HEK293 (cell line): ENCODE measurements at regions not wholly inside any gene's neighbourhood (a gene's known extent, or its start where the extent isn't known, plus 50 kb on each side); places are given as distances from the start of the nearest gene placed in this dataset.

ENCODE experiments used
- CTCF ChIA-PET: fragments of 350-600 bp; formaldehyde crosslinking; extraction: SDS; loops from one replicate; lab custom pipeline; 2021; ENCODE audit warnings: antibody characterized with exemption; lab: Yijun Ruan, JAX
- POLR2A ChIA-PET: fragments of 300-600 bp; formaldehyde crosslinking; extraction: SDS; loops from one replicate; lab custom pipeline; 2020; ENCODE audit warnings: antibody characterized with exemption, inconsistent platforms; lab: Yijun Ruan, JAX
- H3K27ac ChIP-seq: fragments of 200-500 bp; sonication (Bioruptor generic); 2 replicates; pipeline ENCODE4 v1.5.1; 2014; ENCODE audit warnings: low read depth, low read length, control low read depth, inconsistent platforms; ENCODE audit errors: extremely low read depth
- H3K36me3 ChIP-seq, 2 experiments: fragments of 200-500 bp in 1 of 2; sonication (Bioruptor generic) in 1 of 2; 1 replicate in 1 of 2; 2 replicates in 1 of 2; pipeline ENCODE4 v1.5.1; 2014 to 2017; ENCODE audit warnings: inconsistent platforms in 2 of 2, low read length in 2 of 2; ENCODE audit not compliant: control insufficient read depth in 2 of 2, insufficient read depth in 1 of 2
- H3K4me1 ChIP-seq: fragments of 200-500 bp; sonication (Bioruptor generic); 2 replicates; pipeline ENCODE4 v1.5.1; 2014; ENCODE audit warnings: mild to moderate bottlenecking, low read length, inconsistent platforms; ENCODE audit not compliant: control insufficient read depth, insufficient read depth
- H3K4me3 ChIP-seq: 2 replicates; pipeline ENCODE4 v1.5.1; 2011; ENCODE audit warnings: low read depth, mild to moderate bottlenecking, control low read depth, low read length, moderate library complexity
- H3K9me3 ChIP-seq: fragments of 200-500 bp; sonication (Bioruptor generic); 2 replicates; pipeline ENCODE4 v1.5.1; 2014; ENCODE audit warnings: low read depth, low read length, inconsistent platforms; ENCODE audit not compliant: control insufficient read depth, insufficient read depth
- GLIS2 ChIP-seq: fragments of 450-650 bp; formaldehyde crosslinking; IDR thresholded peaks from 2 replicates; pipeline ENCODE4 v1.5.1; 2016; ENCODE audit warnings: missing biosample characterization, missing genetic modification characterization
- HOXA7 ChIP-seq: sonication (generic); formaldehyde crosslinking; IDR thresholded peaks from 2 replicates; pipeline ENCODE4 v1.8.1; 2022; ENCODE audit warnings: missing genetic modification reagents, borderline replicate concordance
- SCRT2 ChIP-seq: fragments of 450-650 bp; formaldehyde crosslinking; IDR thresholded peaks from 2 replicates; pipeline ENCODE4 v1.5.1; 2016; ENCODE audit warnings: missing biosample characterization, missing genetic modification characterization
- SETDB1 ChIP-seq: IDR thresholded peaks from one replicate; pipeline ENCODE4 v1.6.1; 2017; ENCODE audit warnings: mild to moderate bottlenecking, low read length, moderate library complexity, mixed read lengths; ENCODE audit not compliant: insufficient read length
- SP3 ChIP-seq: fragments of 450-650 bp; formaldehyde crosslinking; IDR thresholded peaks from 2 replicates; pipeline ENCODE4 v1.5.1; 2016; ENCODE audit warnings: missing biosample characterization, missing genetic modification characterization
- SP7 ChIP-seq: fragments of 450-650 bp; formaldehyde crosslinking; IDR thresholded peaks from 2 replicates; pipeline ENCODE4 v1.5.1; 2016; ENCODE audit warnings: missing biosample characterization, missing genetic modification characterization
- ZNF114 ChIP-seq: fragments of 450-650 bp; formaldehyde crosslinking; IDR thresholded peaks from 2 replicates; pipeline ENCODE4 v1.5.0; 2017; ENCODE audit warnings: missing biosample characterization, missing genetic modification characterization
- ZNF16 ChIP-seq: fragments of 450-650 bp; formaldehyde crosslinking; IDR thresholded peaks from 2 replicates; pipeline ENCODE4 v1.5.1; 2016; ENCODE audit warnings: low read depth, missing biosample characterization, missing genetic modification characterization
- ZNF184 ChIP-seq: fragments of 450-650 bp; IDR thresholded peaks from 2 replicates; pipeline ENCODE4 v1.5.1; 2018; ENCODE audit warnings: missing biosample characterization, mild to moderate bottlenecking, missing genetic modification characterization
- ZNF202 ChIP-seq: fragments of 450-650 bp; formaldehyde crosslinking; IDR thresholded peaks from 2 replicates; pipeline ENCODE4 v1.5.1; 2016; ENCODE audit warnings: missing biosample characterization, missing genetic modification characterization, borderline replicate concordance
- ZNF223 ChIP-seq: fragments of 450-650 bp; formaldehyde crosslinking; IDR thresholded peaks from 2 replicates; pipeline ENCODE4 v1.5.1; 2016; ENCODE audit warnings: missing biosample characterization, missing genetic modification characterization
- ZNF239 ChIP-seq: fragments of 450-650 bp; formaldehyde crosslinking; IDR thresholded peaks from 2 replicates; pipeline ENCODE4 v1.5.1; 2016; ENCODE audit warnings: missing biosample characterization, missing genetic modification characterization
- ZNF292 ChIP-seq: fragments of 450-650 bp; formaldehyde crosslinking; IDR thresholded peaks from 2 replicates; pipeline ENCODE4 v1.5.1; 2016; ENCODE audit warnings: low read depth, missing biosample characterization, missing genetic modification characterization, borderline replicate concordance
- ZNF302 ChIP-seq: fragments of 450-650 bp; formaldehyde crosslinking; IDR thresholded peaks from 2 replicates; pipeline ENCODE4 v1.5.1; 2016; ENCODE audit warnings: missing biosample characterization, missing genetic modification characterization, low read depth
- ZNF350 ChIP-seq: fragments of 450-650 bp; formaldehyde crosslinking; IDR thresholded peaks from 2 replicates; pipeline ENCODE4 v1.5.0; 2017; ENCODE audit warnings: missing biosample characterization, mild to moderate bottlenecking, missing genetic modification characterization
- ZNF404 ChIP-seq: fragments of 450-650 bp; formaldehyde crosslinking; IDR thresholded peaks from 2 replicates; pipeline ENCODE4 v1.5.1; 2017; ENCODE audit warnings: missing biosample characterization, missing genetic modification characterization
- ZNF426 ChIP-seq: fragments of 450-650 bp; formaldehyde crosslinking; IDR thresholded peaks from 2 replicates; pipeline ENCODE4 v1.5.1; 2017; ENCODE audit warnings: missing biosample characterization, missing genetic modification characterization, mild to moderate bottlenecking, inconsistent platforms, moderate library complexity
- ZNF514 ChIP-seq: fragments of 450-650 bp; formaldehyde crosslinking; IDR thresholded peaks from 2 replicates; pipeline ENCODE4 v1.5.1; 2016; ENCODE audit warnings: missing biosample characterization, missing genetic modification characterization
- ZNF529 ChIP-seq: fragments of 450-650 bp; formaldehyde crosslinking; IDR thresholded peaks from 2 replicates; pipeline ENCODE4 v1.5.1; 2017; ENCODE audit warnings: missing genetic modification characterization, missing biosample characterization; ENCODE audit not compliant: insufficient replicate concordance
- ZNF626 ChIP-seq: fragments of 450-650 bp; sonication (Bioruptor Pico); formaldehyde crosslinking; IDR thresholded peaks from 2 replicates; pipeline ENCODE4 v1.5.1; 2018; ENCODE audit warnings: missing biosample characterization, missing genetic modification characterization, inconsistent platforms
- ZNF677 ChIP-seq: fragments of 450-650 bp; IDR thresholded peaks from 2 replicates; pipeline ENCODE4 v1.5.0; 2018; ENCODE audit warnings: missing biosample characterization, mild to moderate bottlenecking, missing genetic modification characterization, moderate library complexity
- ZNF707 ChIP-seq: fragments of 450-650 bp; formaldehyde crosslinking; IDR thresholded peaks from 2 replicates; pipeline ENCODE4 v1.5.1; 2016; ENCODE audit warnings: missing biosample characterization, missing genetic modification characterization
- ZNF76 ChIP-seq: fragments of 450-650 bp; formaldehyde crosslinking; IDR thresholded peaks from 2 replicates; pipeline ENCODE4; 2016; ENCODE audit warnings: low read depth, missing biosample characterization, missing genetic modification characterization, borderline replicate concordance
- ZNF785 ChIP-seq: fragments of 450-650 bp; formaldehyde crosslinking; IDR thresholded peaks from 2 replicates; pipeline ENCODE4 v1.5.1; 2016; ENCODE audit warnings: missing biosample characterization, missing genetic modification characterization
- ZNF837 ChIP-seq: fragments of 450-650 bp; formaldehyde crosslinking; IDR thresholded peaks from 2 replicates; pipeline ENCODE4 v1.5.1; 2016; ENCODE audit warnings: missing biosample characterization, missing genetic modification characterization
- ZNF843 ChIP-seq: fragments of 450-650 bp; formaldehyde crosslinking; IDR thresholded peaks from 2 replicates; pipeline ENCODE4 v1.5.1; 2016; ENCODE audit warnings: missing biosample characterization, missing genetic modification characterization
- ZSCAN23 ChIP-seq: fragments of 450-650 bp; formaldehyde crosslinking; IDR thresholded peaks from 2 replicates; pipeline ENCODE4 v1.5.1; 2016; ENCODE audit warnings: missing biosample characterization, missing genetic modification characterization
- ZSCAN30 ChIP-seq: fragments of 450-650 bp; IDR thresholded peaks from 2 replicates; pipeline ENCODE4 v1.5.1; 2018; ENCODE audit warnings: missing biosample characterization, mild to moderate bottlenecking, missing genetic modification characterization, moderate library complexity
- TF ChIP-seq, protein P1 (sequence below): fragments of 450-650 bp; formaldehyde crosslinking; IDR thresholded peaks from 2 replicates; pipeline ENCODE4 v1.5.1; 2017; ENCODE audit warnings: missing biosample characterization, mild to moderate bottlenecking, missing genetic modification characterization, moderate library complexity
- TF ChIP-seq, protein P2 (sequence below): fragments of 450-650 bp; formaldehyde crosslinking; IDR thresholded peaks from 2 replicates; pipeline ENCODE4 v1.5.1; 2016; ENCODE audit warnings: missing biosample characterization, missing genetic modification characterization
- TF ChIP-seq, protein P3 (sequence below): fragments of 450-650 bp; formaldehyde crosslinking; IDR thresholded peaks from 2 replicates; pipeline ENCODE4 v1.5.1; 2016; ENCODE audit warnings: missing biosample characterization, missing genetic modification characterization
- TF ChIP-seq, protein P4 (sequence below): fragments of 450-650 bp; formaldehyde crosslinking; IDR thresholded peaks from 2 replicates; pipeline ENCODE4 v1.5.1; 2016; ENCODE audit warnings: missing biosample characterization, missing genetic modification characterization

DNA sequence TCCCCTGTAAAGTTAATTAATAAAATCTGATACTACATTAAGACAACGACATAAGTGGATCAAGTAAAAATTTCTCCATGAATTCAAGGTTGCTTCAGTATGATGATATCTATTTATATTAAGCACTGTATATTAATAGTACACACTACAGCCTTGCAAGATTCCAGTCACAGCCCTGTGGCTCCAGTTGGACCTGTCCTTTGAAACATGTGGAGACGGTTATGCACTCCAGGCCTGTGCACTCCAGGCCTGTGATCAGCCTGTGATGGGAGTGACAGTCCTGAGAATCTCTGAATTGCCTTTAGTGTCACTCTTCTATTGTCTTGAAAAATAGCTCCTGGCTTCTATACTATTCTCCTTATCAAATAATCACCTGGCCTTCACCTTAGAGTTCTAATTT lies 981.1 kb upstream of the AGA start (continued):
- no peak for TF ChIP-seq ZNF184 (tag by site-specific recombination)
- TF ChIP-seq, protein P1, sequence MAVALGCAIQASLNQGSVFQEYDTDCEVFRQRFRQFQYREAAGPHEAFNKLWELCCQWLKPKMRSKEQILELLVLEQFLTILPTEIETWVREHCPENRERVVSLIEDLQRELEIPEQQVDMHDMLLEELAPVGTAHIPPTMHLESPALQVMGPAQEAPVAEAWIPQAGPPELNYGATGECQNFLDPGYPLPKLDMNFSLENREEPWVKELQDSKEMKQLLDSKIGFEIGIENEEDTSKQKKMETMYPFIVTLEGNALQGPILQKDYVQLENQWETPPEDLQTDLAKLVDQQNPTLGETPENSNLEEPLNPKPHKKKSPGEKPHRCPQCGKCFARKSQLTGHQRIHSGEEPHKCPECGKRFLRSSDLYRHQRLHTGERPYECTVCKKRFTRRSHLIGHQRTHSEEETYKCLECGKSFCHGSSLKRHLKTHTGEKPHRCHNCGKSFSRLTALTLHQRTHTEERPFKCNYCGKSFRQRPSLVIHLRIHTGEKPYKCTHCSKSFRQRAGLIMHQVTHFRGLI (tag by site-specific recombination): no peak

DNA sequence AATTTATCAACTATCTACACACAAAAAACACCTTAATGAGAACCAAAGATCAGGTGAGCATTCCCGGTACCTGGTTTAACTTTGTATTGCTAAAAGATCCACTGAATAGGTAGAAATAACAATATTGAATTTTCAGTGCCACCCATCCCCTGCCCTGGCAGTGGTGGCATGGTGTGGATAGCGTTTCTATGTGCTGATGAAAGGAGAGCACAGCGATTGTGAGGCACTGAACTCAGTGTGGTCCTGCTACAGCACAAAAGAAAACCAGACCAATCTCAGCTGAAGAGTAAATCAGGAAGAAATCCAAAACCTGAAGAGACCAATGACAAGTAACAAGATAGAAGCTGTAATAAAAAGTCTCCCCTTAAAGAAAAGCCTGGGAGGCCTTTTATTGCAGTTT lies 984.6 kb upstream of the AGA start:
- Histone ChIP-seq H3K27ac (no peak overlapping the region), H3K9me3 (no peaks in the 10 kb centered on the region), H3K4me3 (no peak overlapping the region), H3K36me3 (no peaks in the 10 kb centered on the region), H3K4me1 (no peaks in the 10 kb centered on the region)
- TF ChIP-seq ZNF837 (tag by site-specific recombination): no peak
- no peak for TF ChIP-seq ZNF202
- TF ChIP-seq SP7 (tag by site-specific recombination): no peak
- no peak for TF ChIP-seq ZNF677 (tag by site-specific recombination)
- TF ChIP-seq HOXA7 (CRISPR knock-in tag): no peak
- TF ChIP-seq ZNF292 (tag by site-specific recombination): no peak
- TF ChIP-seq ZNF426 (tag by site-specific recombination): no peak
- no peak for TF ChIP-seq ZNF514
- TF ChIP-seq ZNF223 (tag by site-specific recombination): no peak
- no peak for TF ChIP-seq ZNF350 (tag by site-specific recombination)
- TF ChIP-seq ZNF16 (tag by site-specific recombination): no peak
- no peak for TF ChIP-seq ZNF785
- no peak for TF ChIP-seq GLIS2
- TF ChIP-seq ZNF626 (tag by site-specific recombination): no peak
- TF ChIP-seq, protein P2, sequence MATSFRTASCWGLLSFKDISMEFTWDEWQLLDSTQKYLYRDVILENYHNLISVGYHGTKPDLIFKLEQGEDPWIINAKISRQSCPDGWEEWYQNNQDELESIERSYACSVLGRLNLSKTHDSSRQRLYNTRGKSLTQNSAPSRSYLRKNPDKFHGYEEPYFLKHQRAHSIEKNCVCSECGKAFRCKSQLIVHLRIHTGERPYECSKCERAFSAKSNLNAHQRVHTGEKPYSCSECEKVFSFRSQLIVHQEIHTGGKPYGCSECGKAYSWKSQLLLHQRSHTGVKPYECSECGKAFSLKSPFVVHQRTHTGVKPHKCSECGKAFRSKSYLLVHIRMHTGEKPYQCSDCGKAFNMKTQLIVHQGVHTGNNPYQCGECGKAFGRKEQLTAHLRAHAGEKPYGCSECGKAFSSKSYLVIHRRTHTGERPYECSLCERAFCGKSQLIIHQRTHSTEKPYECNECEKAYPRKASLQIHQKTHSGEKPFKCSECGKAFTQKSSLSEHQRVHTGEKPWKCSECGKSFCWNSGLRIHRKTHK (tag by site-specific recombination): no peak
- TF ChIP-seq ZNF114 (tag by site-specific recombination): no peak
- no peak for TF ChIP-seq ZNF843 (tag by site-specific recombination)
- TF ChIP-seq ZNF404 (tag by site-specific recombination): no peak
- TF ChIP-seq ZNF707: no peak
- ChIA-PET POLR2A (no interaction called here), CTCF (no interaction called here)

DNA sequence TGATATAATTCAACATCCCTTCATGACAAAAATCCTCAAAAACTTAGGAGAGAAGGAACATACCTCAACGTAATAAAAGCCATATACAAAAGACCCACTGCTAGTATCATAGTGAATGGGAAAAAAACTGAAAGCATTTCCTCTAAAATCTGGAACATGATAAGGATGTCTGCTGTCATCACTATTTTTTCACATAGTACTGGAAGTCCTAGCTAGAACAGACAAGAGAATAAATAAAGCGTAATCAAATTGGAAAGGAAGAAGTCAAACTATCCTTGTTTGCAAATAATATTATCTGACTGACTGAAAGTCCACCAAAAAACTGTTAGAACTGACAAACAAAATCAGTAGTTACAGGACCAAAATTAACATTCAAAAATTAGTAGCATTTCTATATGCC lies 985.4 kb upstream of the AGA start:
- H3K36me3 ChIP-seq: no peaks in the 10 kb centered on the region
- ChIA-PET CTCF (no interaction called here), POLR2A (no interaction called here)
- no peak overlapping the region for H3K4me3 ChIP-seq
- H3K4me1 ChIP-seq: no peaks in the 10 kb centered on the region
- no peaks in the 10 kb centered on the region for H3K9me3 ChIP-seq
- H3K27ac ChIP-seq: no peak overlapping the region
- TF ChIP-seq SP3 (no peak), SETDB1 (no peak), GLIS2 (no peak), ZNF239 (tag by site-specific recombination) (no peak), ZNF529 (no peak), ZSCAN30 (no peak), ZNF76 (tag by site-specific recombination) (no peak), ZNF302 (no peak), ZSCAN23 (no peak), SCRT2 (tag by site-specific recombination) (no peak)
- TF ChIP-seq, protein P3, sequence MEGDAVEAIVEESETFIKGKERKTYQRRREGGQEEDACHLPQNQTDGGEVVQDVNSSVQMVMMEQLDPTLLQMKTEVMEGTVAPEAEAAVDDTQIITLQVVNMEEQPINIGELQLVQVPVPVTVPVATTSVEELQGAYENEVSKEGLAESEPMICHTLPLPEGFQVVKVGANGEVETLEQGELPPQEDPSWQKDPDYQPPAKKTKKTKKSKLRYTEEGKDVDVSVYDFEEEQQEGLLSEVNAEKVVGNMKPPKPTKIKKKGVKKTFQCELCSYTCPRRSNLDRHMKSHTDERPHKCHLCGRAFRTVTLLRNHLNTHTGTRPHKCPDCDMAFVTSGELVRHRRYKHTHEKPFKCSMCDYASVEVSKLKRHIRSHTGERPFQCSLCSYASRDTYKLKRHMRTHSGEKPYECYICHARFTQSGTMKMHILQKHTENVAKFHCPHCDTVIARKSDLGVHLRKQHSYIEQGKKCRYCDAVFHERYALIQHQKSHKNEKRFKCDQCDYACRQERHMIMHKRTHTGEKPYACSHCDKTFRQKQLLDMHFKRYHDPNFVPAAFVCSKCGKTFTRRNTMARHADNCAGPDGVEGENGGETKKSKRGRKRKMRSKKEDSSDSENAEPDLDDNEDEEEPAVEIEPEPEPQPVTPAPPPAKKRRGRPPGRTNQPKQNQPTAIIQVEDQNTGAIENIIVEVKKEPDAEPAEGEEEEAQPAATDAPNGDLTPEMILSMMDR: no peak
- TF ChIP-seq, protein P4, sequence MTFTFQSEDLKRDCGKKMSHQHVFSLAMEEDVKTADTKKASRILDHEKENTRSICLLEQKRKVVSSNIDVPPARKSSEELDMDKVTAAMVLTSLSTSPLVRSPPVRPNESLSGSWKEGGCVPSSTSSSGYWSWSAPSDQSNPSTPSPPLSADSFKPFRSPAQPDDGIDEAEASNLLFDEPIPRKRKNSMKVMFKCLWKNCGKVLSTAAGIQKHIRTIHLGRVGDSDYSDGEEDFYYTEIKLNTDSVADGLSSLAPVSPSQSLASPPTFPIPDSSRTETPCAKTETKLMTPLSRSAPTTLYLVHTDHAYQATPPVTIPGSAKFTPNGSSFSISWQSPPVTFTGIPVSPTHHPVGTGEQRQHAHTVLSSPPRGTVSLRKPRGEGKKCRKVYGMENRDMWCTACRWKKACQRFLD: no peak
